HL-60 (cell line): ENCODE measurements at regions not wholly inside any gene's neighbourhood (a gene's known extent, or its start where the extent isn't known, plus 50 kb on each side); places are given as distances from the start of the nearest gene placed in this dataset.

Experiments used
- DNase-seq, 2 experiments: peaks; one replicate each; pipeline ENCODE4 v3.0.0-alpha.2; 2010 to 2020; ENCODE audit warnings: low read depth in 1 of 2, low spot score in 1 of 2
- H3K27ac ChIP-seq: fragments of 250-450 bp; sonication (Bioruptor Pico); replicated peaks from 2 replicates; pipeline ENCODE4 v1.5.1; 2020; ENCODE audit warnings: mild to moderate bottlenecking, moderate library complexity
- H3K27me3 ChIP-seq: fragments of 250-450 bp; sonication (Bioruptor Pico); 2 replicates; pipeline ENCODE4 v1.5.1; 2021; ENCODE audit warnings: mild to moderate bottlenecking, moderate library complexity; ENCODE audit not compliant: insufficient read depth, poor library complexity, severe bottlenecking
- H3K4me3 ChIP-seq: replicated peaks from 2 replicates; pipeline ENCODE4 v1.5.1; 2011; ENCODE audit warnings: mild to moderate bottlenecking, control low read depth, low read length; ENCODE audit not compliant: insufficient read depth
- CTCF ChIP-seq: IDR thresholded peaks from one replicate; pipeline ENCODE4 v1.5.1; 2011; ENCODE audit warnings: low read length, control low read depth, inconsistent platforms; ENCODE audit not compliant: insufficient read depth
- GABPA ChIP-seq: IDR thresholded peaks from 2 replicates; pipeline ENCODE4 v1.6.1; 2012; ENCODE audit warnings: low read depth
- POLR2AphosphoS5 ChIP-seq: IDR thresholded peaks from 2 replicates; pipeline ENCODE4 v1.6.1; 2012; ENCODE audit warnings: low read depth
- REST ChIP-seq: IDR thresholded peaks from 2 replicates; pipeline ENCODE4 v1.6.1; 2012; ENCODE audit warnings: low read depth; ENCODE audit not compliant: insufficient replicate concordance
- SPI1 ChIP-seq: IDR thresholded peaks from 2 replicates; pipeline ENCODE4 v1.6.1; 2012; ENCODE audit warnings: low read depth, mild to moderate bottlenecking, borderline replicate concordance

GRCh38 chr2:192424243-192424642 lies 229.5 kb upstream of the TMEFF2 start:
- no peak overlapping the region for H3K27ac ChIP-seq
- DNase-seq = no peak
- H3K27me3 ChIP-seq = no peaks in the 10 kb centered on the region
- TF ChIP-seq SPI1 (no peak), CTCF (no peak), REST (no peak), GABPA (no peak), POLR2AphosphoS5 (no peak)
- no peak overlapping the region for H3K4me3 ChIP-seq

- no peak for DNase-seq
- H3K4me3 ChIP-seq = no peak overlapping the region
- TF ChIP-seq POLR2AphosphoS5 (no peak), CTCF (no peak), GABPA (no peak), SPI1 (no peak), REST (no peak)
- H3K27me3 ChIP-seq = no peaks in the 10 kb centered on the region
- H3K27ac ChIP-seq = no peak overlapping the region
Measured at GRCh38 chr2:192419786-192420185, 225.1 kb upstream of the TMEFF2 start.

- Histone ChIP-seq H3K4me3 (no peak overlapping the region), H3K27ac (no peak overlapping the region), H3K27me3 (no peaks in the 10 kb centered on the region)
- DNase-seq = no peak
- no peak for TF ChIP-seq REST
Measured at GRCh38 chr2:192416060-192416459, 221.3 kb upstream of the TMEFF2 start.

- no peak overlapping the region for H3K4me3 ChIP-seq
- H3K27ac ChIP-seq = no peak overlapping the region
- TF ChIP-seq SPI1 (no peak), REST (no peak), CTCF (no peak), GABPA (no peak), POLR2AphosphoS5 (no peak)
- H3K27me3 ChIP-seq = no peaks in the 10 kb centered on the region
- DNase-seq = no peak
Measured at GRCh38 chr2:192414794-192415193, 220.1 kb upstream of the TMEFF2 start.
